ENCODE measurements at regions not wholly inside any gene's neighbourhood (a gene's known extent, or its start where the extent isn't known, plus 50 kb on each side); places are given as distances from the start of the nearest gene placed in this dataset.

GRCh38 chr19:33997690-33998089 is 174.6 kb upstream of the LSM14A start:
- no peak for TF ChIP-seq CTCF (IDR thresholded peaks at IDR 0.05; ENCODE audit: extremely low read depth, missing control alignments)
- no peak for DNase-seq (ENCODE audit: low spot score)

- no peak for TF ChIP-seq CTCF (IDR thresholded peaks at IDR 0.05; ENCODE audit: extremely low read depth, missing control alignments)
- DNase-seq (ENCODE audit: low spot score) = no peak
Measured at GRCh38 chr19:33998302-33998701, 174.0 kb upstream of the LSM14A start.

GRCh38 chr19:33998739-33999345 is 173.5 kb upstream of the LSM14A start:
- TF ChIP-seq CTCF (IDR thresholded peaks at IDR 0.05; ENCODE audit: extremely low read depth, missing control alignments) = no peak
- no peak for DNase-seq (ENCODE audit: low spot score)

- no peak for TF ChIP-seq CTCF (IDR thresholded peaks at IDR 0.05; ENCODE audit: extremely low read depth, missing control alignments)
Measured at GRCh38 chr19:34017024-34017423, 155.3 kb upstream of the LSM14A start.

GRCh38 chr19:34017601-34018000 is 154.7 kb upstream of the LSM14A start:
- DNase-seq (ENCODE audit: low spot score) = no peak
- no peak for TF ChIP-seq CTCF (IDR thresholded peaks at IDR 0.05; ENCODE audit: extremely low read depth, missing control alignments)

More at GRCh38 chr19:34017024-34017423, 155.3 kb upstream of the LSM14A start:
- DNase-seq (ENCODE audit: low spot score) = no peak

GRCh38 chr19:34018546-34018945 is 153.8 kb upstream of the LSM14A start:
- DNase-seq (ENCODE audit: low spot score) = no peak
- TF ChIP-seq CTCF (IDR thresholded peaks at IDR 0.05; ENCODE audit: extremely low read depth, missing control alignments) = no peak

GRCh38 chr19:34023381-34023780 is 148.9 kb upstream of the LSM14A start:
- TF ChIP-seq CTCF (IDR thresholded peaks at IDR 0.05; ENCODE audit: extremely low read depth, missing control alignments) = no peak
- no peak for DNase-seq (ENCODE audit: low spot score)
